ENCODE measurements at regions not wholly inside any gene's neighbourhood (a gene's known extent, or its start where the extent isn't known, plus 50 kb on each side); places are given as distances from the start of the nearest gene placed in this dataset.

GRCh38 chr1:222068937-222069336, 327.0 kb upstream of the DUSP10 start:
- H3K36me3 ChIP-seq (ENCODE audit: control insufficient read depth in 1 of 2, insufficient read depth in 2 of 2, low read length in 2 of 2) = no peaks in the 10 kb centered on the region
- H2AFZ ChIP-seq (ENCODE audit: low read depth, low read length, poor library complexity, severe bottlenecking) = no peak overlapping the region
- DNase-seq (ENCODE audit: low read depth, low spot score) (no peak), ATAC-seq (no peak)
- intact Hi-C loops (cut with micrococcal nuclease) = no loop called here
- no peaks in the 10 kb centered on the region for H3K79me2 ChIP-seq (ENCODE audit: insufficient read depth, low read length)
- no peak overlapping the region for H3K9ac ChIP-seq (ENCODE audit: low read length)
- H3K9me2 ChIP-seq (ENCODE audit: insufficient read depth) = peaks cover 4% of the 10 kb centered on the region; the same call in 1 of the 2 replicates
- no TSS peak for BruUV-seq (replicated peaks)
- H3K27me3 ChIP-seq (ENCODE audit: insufficient read depth, low read length) = no peaks in the 10 kb centered on the region
- ChIA-PET RAD21 (ENCODE audit: low non-redundant PET in 1 of 2, low total read pairs in 2 of 2, uncharacterized antibody in 2 of 2, unreplicated experiment in 2 of 2) (no interaction called here), CTCF (no interaction called here), POLR2A (interaction anchor here (0.5 kb wide), 1 partner anchor 155 kb away, joined by 3 read pairs; no protein-coding TSS in a partner anchor)
- H3K27ac ChIP-seq (ENCODE audit: low read depth, low read length) = no peak overlapping the region
- no peak overlapping the region for H3K4me2 ChIP-seq (ENCODE audit: low read length)
- no peaks in the 10 kb centered on the region for H4K20me1 ChIP-seq (ENCODE audit: insufficient read depth)
- 0 out of 4 replicates have a peak, but pooled peaks cover 0 to 4% of the 10 kb centered on the region in 2 experiments for H3K9me3 ChIP-seq (ENCODE audit: control insufficient read depth in 1 of 2, insufficient read depth in 1 of 2, low read depth in 1 of 2, low read length in 2 of 2)
- H3K4me1 ChIP-seq (ENCODE audit: control insufficient read depth in 1 of 2, insufficient read depth in 2 of 2, low read length in 2 of 2) = no peaks in the 10 kb centered on the region
- no peak overlapping the region for H3K4me3 ChIP-seq (replicated peaks in 1 of 2; ENCODE audit: low read depth in 1 of 2, low read length in 2 of 2)
- TF ChIP-seq JUND (IDR thresholded peaks at IDR 0.05) (no peak), SIN3A (IDR thresholded peaks at IDR 0.05; ENCODE audit: low read depth) (no peak), CEBPB (IDR thresholded peaks at IDR 0.05; ENCODE audit: low read depth) (no peak), SP1 (IDR thresholded peaks at IDR 0.05; ENCODE audit: low read depth) (no peak), REST (IDR thresholded peaks at IDR 0.05; ENCODE audit: low read depth) (no peak), YY1 (IDR thresholded peaks at IDR 0.05; ENCODE audit: extremely low read depth, insufficient replicate concordance, low read depth, low read length) (no peak)

GRCh38 chr1:222068101-222068500, 326.2 kb upstream of the DUSP10 start:
- TF ChIP-seq YY1 (IDR thresholded peaks at IDR 0.05; ENCODE audit: extremely low read depth, insufficient replicate concordance, low read depth, low read length) (no peak), ELF1 (IDR thresholded peaks at IDR 0.05; ENCODE audit: borderline replicate concordance, low read depth) (no peak), EZH2 (IDR thresholded peaks at IDR 0.05) (no peak), CBX3 (IDR thresholded peaks at IDR 0.05; ENCODE audit: low read depth) (no peak), TCF7L2 (IDR thresholded peaks at IDR 0.05; ENCODE audit: borderline replicate concordance, extremely low read depth, insufficient read depth, insufficient read length) (no peak), SIN3A (IDR thresholded peaks at IDR 0.05; ENCODE audit: low read depth) (no peak), SRF (IDR thresholded peaks at IDR 0.05; ENCODE audit: low read depth) (no peak), CEBPB (IDR thresholded peaks at IDR 0.05; ENCODE audit: low read depth) (no peak), ATF3 (IDR thresholded peaks at IDR 0.05) (no peak)
- CTCF ChIA-PET = no interaction called here
- RAD21 ChIA-PET (ENCODE audit: low non-redundant PET in 1 of 2, low total read pairs in 2 of 2, uncharacterized antibody in 2 of 2, unreplicated experiment in 2 of 2) = no interaction called here
- intact Hi-C loops (cut with micrococcal nuclease) = no loop called here
- Histone ChIP-seq H3K27ac (ENCODE audit: low read depth, low read length) (no peak overlapping the region), H3K4me1 (ENCODE audit: control insufficient read depth in 1 of 2, insufficient read depth in 2 of 2, low read length in 2 of 2) (no peaks in the 10 kb centered on the region), H3K36me3 (ENCODE audit: control insufficient read depth in 1 of 2, insufficient read depth in 2 of 2, low read length in 2 of 2) (no peaks in the 10 kb centered on the region), H4K20me1 (ENCODE audit: insufficient read depth) (no peaks in the 10 kb centered on the region), H3K27me3 (ENCODE audit: insufficient read depth, low read length) (no peaks in the 10 kb centered on the region), H3K9me3 (ENCODE audit: control insufficient read depth in 1 of 2, insufficient read depth in 1 of 2, low read depth in 1 of 2, low read length in 2 of 2) (0 out of 4 replicates have a peak, but pooled peaks cover 0 to 4% of the 10 kb centered on the region in 2 experiments), H2AFZ (ENCODE audit: low read depth, low read length, poor library complexity, severe bottlenecking) (no peak overlapping the region), H3K4me3 (replicated peaks in 1 of 2; ENCODE audit: low read depth in 1 of 2, low read length in 2 of 2) (no peak overlapping the region), H3K9ac (ENCODE audit: low read length) (no peak overlapping the region), H3K4me2 (ENCODE audit: low read length) (no peak overlapping the region), H3K9me2 (ENCODE audit: insufficient read depth) (peaks cover 4% of the 10 kb centered on the region; the same call in 1 of the 2 replicates), H3K79me2 (ENCODE audit: insufficient read depth, low read length) (no peaks in the 10 kb centered on the region)
- ATAC-seq (no peak), DNase-seq (ENCODE audit: low read depth, low spot score) (no peak)
- BruUV-seq (replicated peaks) = no TSS peak
- POLR2A ChIA-PET = no interaction called here

Measured in HCT116 (cell line).